IMR-90 (cell line): ENCODE measurements at regions not wholly inside any gene's neighbourhood (a gene's known extent, or its start where the extent isn't known, plus 50 kb on each side); places are given as distances from the start of the nearest gene placed in this dataset.

Experiments
- CTCF ChIP-seq: conservative IDR thresholded peaks from 2 replicates; pipeline ENCODE4 v1.5.1; 2012; ENCODE audit warnings: mild to moderate bottlenecking, low read depth, low read length, improper control_type of control experiment
- ELK1 ChIP-seq: fragments of 150-350 bp; IDR thresholded peaks from 2 replicates; pipeline ENCODE4 v1.6.1; 2016; ENCODE audit warnings: low read depth, mild to moderate bottlenecking, low read length, moderate library complexity, borderline replicate concordance
- MAZ ChIP-seq: IDR thresholded peaks from 2 replicates; pipeline ENCODE4 v1.6.1; 2012; ENCODE audit warnings: low read depth, mild to moderate bottlenecking, low read length, improper control_type of control experiment, moderate library complexity, borderline replicate concordance
- POLR2A ChIP-seq: IDR thresholded peaks from 2 replicates; pipeline ENCODE4 v1.6.1; 2012; ENCODE audit warnings: mild to moderate bottlenecking, low read depth, low read length
- RAD21 ChIP-seq: IDR thresholded peaks from 2 replicates; pipeline ENCODE4 v1.6.1; 2012; ENCODE audit warnings: low read length, improper control_type of control experiment
- RCOR1 ChIP-seq: IDR thresholded peaks from 2 replicates; pipeline ENCODE4 v1.6.1; 2012; ENCODE audit warnings: mild to moderate bottlenecking, low read length, improper control_type of control experiment; ENCODE audit not compliant: insufficient replicate concordance
- SMC3 ChIP-seq: fragments of 150-350 bp; IDR thresholded peaks from 2 replicates; pipeline ENCODE4 v1.6.1; 2016; ENCODE audit warnings: low read depth, mild to moderate bottlenecking, antibody characterized with exemption, low read length, moderate library complexity

- TF ChIP-seq ELK1 (no peak), POLR2A (no peak), CTCF (no peak), MAZ (no peak), SMC3 (no peak), RAD21 (no peak), RCOR1 (no peak)
Measured at GRCh38 chr5:32500181-32500580, 55.6 kb upstream of the ZFR start.
